GM12875 (cell line): ENCODE measurements at regions not wholly inside any gene's neighbourhood (a gene's known extent, or its start where the extent isn't known, plus 50 kb on each side); places are given as distances from the start of the nearest gene placed in this dataset.

Source experiments
- H3K4me3 ChIP-seq: one replicate; pipeline ENCODE4 v1.5.1; 2011; ENCODE audit warnings: low read depth, low read length, control low read depth
- TF ChIP-seq, protein P1 (sequence below): IDR thresholded peaks from 2 replicates; pipeline ENCODE4 v1.5.1; 2011; ENCODE audit warnings: low read depth, mild to moderate bottlenecking, control low read depth, inconsistent platforms, low read length, moderate library complexity, borderline replicate concordance; ENCODE audit not compliant: insufficient read depth

- no peak overlapping the region for H3K4me3 ChIP-seq
- TF ChIP-seq, protein P1, sequence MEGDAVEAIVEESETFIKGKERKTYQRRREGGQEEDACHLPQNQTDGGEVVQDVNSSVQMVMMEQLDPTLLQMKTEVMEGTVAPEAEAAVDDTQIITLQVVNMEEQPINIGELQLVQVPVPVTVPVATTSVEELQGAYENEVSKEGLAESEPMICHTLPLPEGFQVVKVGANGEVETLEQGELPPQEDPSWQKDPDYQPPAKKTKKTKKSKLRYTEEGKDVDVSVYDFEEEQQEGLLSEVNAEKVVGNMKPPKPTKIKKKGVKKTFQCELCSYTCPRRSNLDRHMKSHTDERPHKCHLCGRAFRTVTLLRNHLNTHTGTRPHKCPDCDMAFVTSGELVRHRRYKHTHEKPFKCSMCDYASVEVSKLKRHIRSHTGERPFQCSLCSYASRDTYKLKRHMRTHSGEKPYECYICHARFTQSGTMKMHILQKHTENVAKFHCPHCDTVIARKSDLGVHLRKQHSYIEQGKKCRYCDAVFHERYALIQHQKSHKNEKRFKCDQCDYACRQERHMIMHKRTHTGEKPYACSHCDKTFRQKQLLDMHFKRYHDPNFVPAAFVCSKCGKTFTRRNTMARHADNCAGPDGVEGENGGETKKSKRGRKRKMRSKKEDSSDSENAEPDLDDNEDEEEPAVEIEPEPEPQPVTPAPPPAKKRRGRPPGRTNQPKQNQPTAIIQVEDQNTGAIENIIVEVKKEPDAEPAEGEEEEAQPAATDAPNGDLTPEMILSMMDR: no peak
Measured at GRCh38 chr3:117161816-117162215, 452.2 kb downstream of the TUSC7 start.

GRCh38 chr3:117165176-117165575 lies 455.6 kb downstream of the TUSC7 start:
- TF ChIP-seq, protein P1: no peak
- no peak overlapping the region for H3K4me3 ChIP-seq

GRCh38 chr3:117165601-117166051 lies 456.0 kb downstream of the TUSC7 start:
- TF ChIP-seq, protein P1: no peak
- no peak overlapping the region for H3K4me3 ChIP-seq

DNA sequence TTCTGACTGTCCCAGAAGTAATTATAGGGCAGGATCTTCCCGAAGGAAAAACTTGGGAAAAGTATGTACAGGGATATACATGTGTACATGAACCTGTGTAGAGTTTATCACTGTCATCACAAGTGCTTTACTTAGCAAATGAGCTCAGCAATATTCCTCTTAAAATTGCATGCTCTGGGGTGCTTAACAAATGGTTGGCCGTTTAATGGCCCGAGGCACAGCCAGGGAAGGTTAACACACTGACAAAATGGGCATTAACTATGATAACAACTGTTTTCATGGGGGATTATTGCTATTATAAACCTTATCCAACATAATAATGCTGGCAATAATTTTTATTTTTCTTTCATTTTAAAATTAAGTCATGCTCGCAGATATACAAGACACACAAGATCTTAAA lies 459.3 kb downstream of the TUSC7 start:
- no peak overlapping the region for H3K4me3 ChIP-seq
- TF ChIP-seq, protein P1: no peak

DNA sequence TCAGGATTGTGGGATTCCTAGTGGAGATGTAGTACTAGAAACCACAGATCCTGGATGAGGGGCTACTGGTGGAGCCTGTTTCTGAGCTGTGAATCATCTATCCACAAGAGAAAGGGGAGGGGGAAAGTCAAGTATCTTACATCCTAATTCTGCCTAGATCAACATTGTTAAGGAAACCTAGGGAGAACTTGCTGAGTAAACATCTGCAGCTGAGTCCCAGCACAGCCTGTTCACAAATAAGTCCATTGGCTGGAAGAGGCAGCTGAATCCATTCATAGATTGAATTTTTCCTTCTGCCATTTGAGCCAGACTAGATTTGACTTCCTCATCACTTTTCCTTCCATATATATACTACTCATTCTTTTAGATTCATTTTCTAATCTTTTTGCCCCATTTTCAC lies 460.5 kb downstream of the TUSC7 start:
- TF ChIP-seq, protein P1: no peak
- H3K4me3 ChIP-seq: no peak overlapping the region

DNA sequence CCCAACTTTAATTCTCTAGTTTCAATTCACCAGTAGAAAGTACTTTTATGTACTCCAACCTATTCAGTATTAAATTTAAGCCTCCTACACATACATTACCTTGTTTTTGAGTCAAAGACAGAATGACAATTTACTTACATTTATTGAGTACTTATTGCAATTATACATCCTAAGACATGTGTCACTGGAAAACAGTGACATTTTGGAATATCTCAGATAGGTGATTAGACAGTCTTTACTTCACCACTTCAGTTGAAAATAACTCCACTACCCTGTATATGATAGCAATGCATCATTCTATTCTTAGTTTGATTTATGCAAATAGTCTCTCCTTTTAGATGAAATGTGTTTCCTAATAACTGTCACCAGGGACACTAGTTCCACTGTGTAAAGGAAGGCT lies 461.5 kb downstream of the TUSC7 start:
- TF ChIP-seq, protein P1: no peak
- H3K4me3 ChIP-seq: no peak overlapping the region

DNA sequence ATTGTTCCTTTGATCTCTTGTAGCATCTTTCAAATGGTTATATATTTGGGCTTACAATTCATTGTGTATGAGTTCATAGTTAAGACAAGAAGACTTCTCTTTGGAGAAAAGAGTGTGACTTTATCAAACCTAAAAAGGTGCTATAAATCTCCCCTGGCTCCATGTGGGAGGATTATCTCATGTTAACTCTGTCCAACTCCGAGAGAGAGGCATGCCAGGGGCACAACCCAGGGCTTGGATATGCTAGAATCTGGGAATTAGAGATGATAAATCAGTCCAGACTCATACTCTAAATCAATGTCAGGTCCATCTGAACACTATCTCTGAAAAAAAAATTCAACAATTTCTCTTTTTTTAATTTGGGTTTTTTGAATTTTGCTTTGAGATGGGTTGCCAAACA lies 462.8 kb downstream of the TUSC7 start:
- no peak overlapping the region for H3K4me3 ChIP-seq
- TF ChIP-seq, protein P1: no peak
